OCI-LY7 (cell line): ENCODE measurements at regions not wholly inside any gene's neighbourhood (a gene's known extent, or its start where the extent isn't known, plus 50 kb on each side); places are given as distances from the start of the nearest gene placed in this dataset.

ENCODE experiments used
- BruUV-seq: library from RNA; stranded (reverse); fragments of 400-500 nt; replicated peaks from 2 replicates; lab custom pipeline; 2021; lab: Mats Ljungman, UMichigan
- CTCF ChIA-PET: fragments of 300-600 bp; sonication (Branson Sonifier 250); formaldehyde crosslinking; loops from one replicate; lab custom pipeline; 2022; ENCODE audit warnings: antibody characterized with exemption; ENCODE audit not compliant: unreplicated experiment; lab: Charles Lee
- POLR2A ChIA-PET: fragments of 300-600 bp; sonication (Branson Sonifier 250); formaldehyde crosslinking; loops from one replicate; lab custom pipeline; 2022; ENCODE audit warnings: antibody characterized with exemption; lab: Charles Lee
- DNase-seq: peaks from one replicate; pipeline ENCODE4 v3.0.0-alpha.2; 2015; ENCODE audit warnings: low spot score
- H2AFZ ChIP-seq: fragments of 200-600 bp; sonication (generic), shearing (Covaris generic); 2 replicates; pipeline ENCODE4 v1.6.1; 2014; ENCODE audit warnings: mild to moderate bottlenecking, antibody characterized with exemption, low read length, moderate library complexity
- H3K27ac ChIP-seq: fragments of 200-600 bp; sonication (generic); 2 replicates; pipeline ENCODE4 v1.5.1; 2014; ENCODE audit warnings: mixed run types, low read depth, mild to moderate bottlenecking, moderate library complexity, low read length, inconsistent platforms; ENCODE audit not compliant: poor library complexity, severe bottlenecking
- H3K36me3 ChIP-seq: fragments of 200-600 bp; sonication (generic); 2 replicates; pipeline ENCODE4 v1.6.1; 2014; ENCODE audit warnings: mild to moderate bottlenecking, antibody characterized with exemption, low read length, moderate library complexity, mixed read lengths; ENCODE audit not compliant: insufficient read depth
- H3K4me1 ChIP-seq: fragments of 200-600 bp; sonication (generic); 2 replicates; pipeline ENCODE4 v1.5.1; 2014; ENCODE audit warnings: mild to moderate bottlenecking, low read length; ENCODE audit not compliant: insufficient read depth, poor library complexity, severe bottlenecking
- H3K4me2 ChIP-seq: fragments of 200-600 bp; sonication (generic); 2 replicates; pipeline ENCODE4 v1.6.1; 2014; ENCODE audit warnings: mild to moderate bottlenecking, low read length
- H3K4me3 ChIP-seq: fragments of 200-600 bp; sonication (generic); 2 replicates; pipeline ENCODE4 v1.5.1; 2014; ENCODE audit warnings: mild to moderate bottlenecking, low read depth, low read length; ENCODE audit not compliant: poor library complexity, severe bottlenecking
- H3K79me2 ChIP-seq: fragments of 200-600 bp; sonication (generic); 2 replicates; pipeline ENCODE4 v1.6.1; 2016; ENCODE audit warnings: low read depth, mild to moderate bottlenecking, low read length, moderate library complexity, mixed read lengths; ENCODE audit not compliant: insufficient read depth
- H3K9me2 ChIP-seq: fragments of 200-600 bp; sonication (generic); 2 replicates; pipeline ENCODE4 v1.6.1; 2016; ENCODE audit warnings: mild to moderate bottlenecking, low read length, mixed read lengths; ENCODE audit not compliant: insufficient read depth
- H3K9me3 ChIP-seq: fragments of 200-600 bp; sonication (generic); 2 replicates; pipeline ENCODE4 v1.6.1; 2014; ENCODE audit warnings: mild to moderate bottlenecking, mixed run types, low read length, mixed read lengths
- H4K20me1 ChIP-seq: fragments of 200-600 bp; sonication (generic); 2 replicates; pipeline ENCODE4 v1.6.1; 2014; ENCODE audit warnings: mild to moderate bottlenecking, antibody characterized with exemption, low read length, moderate library complexity, mixed read lengths; ENCODE audit not compliant: insufficient read depth
- CTCF ChIP-seq: fragments of 200-600 bp; sonication (generic); conservative IDR thresholded peaks from 2 replicates; pipeline ENCODE4 v1.5.1; 2014; ENCODE audit warnings: mild to moderate bottlenecking, antibody characterized with exemption, low read length, moderate library complexity, mixed read lengths
- EZH2phosphoT487 ChIP-seq: fragments of 200-600 bp; sonication (generic); IDR thresholded peaks from 2 replicates; pipeline ENCODE4 v1.6.1; 2018; ENCODE audit warnings: low read depth, borderline replicate concordance, mild to moderate bottlenecking, mixed run types, antibody characterized with exemption, low read length, moderate library complexity, mixed read lengths
- intact Hi-C: fragments of 100-400 bp; cut with micrococcal nuclease; formaldehyde crosslinking; loops from one replicate; pipeline ENCODE4 v1.10.0; 2022; ENCODE audit not compliant: unreplicated experiment

DNA sequence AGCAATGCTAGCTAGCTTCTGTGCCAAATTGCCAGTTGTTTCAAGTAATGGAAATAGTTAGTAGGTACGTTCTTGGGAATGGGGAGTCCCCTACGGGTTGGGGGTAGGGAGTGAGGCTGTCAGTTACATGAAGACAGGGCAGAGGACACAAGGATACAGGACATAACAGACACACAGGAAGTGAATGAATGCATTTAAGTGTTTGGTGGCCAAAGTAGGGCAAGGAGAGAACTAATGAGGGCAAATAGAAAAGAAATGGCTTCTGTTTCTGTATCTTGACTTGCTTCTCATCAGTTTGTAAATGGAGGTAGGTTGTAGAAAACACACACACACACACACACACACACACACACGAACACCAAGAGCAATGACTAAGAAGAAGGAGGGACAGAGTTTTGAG lies 142.2 kb downstream of the S1PR1 start:
- Histone ChIP-seq H3K4me1 (no peaks in the 10 kb centered on the region), H3K9me2 (no peaks in the 10 kb centered on the region), H3K4me2 (no peak overlapping the region), H3K36me3 (no peaks in the 10 kb centered on the region), H2AFZ (no peak overlapping the region), H3K79me2 (no peaks in the 10 kb centered on the region), H3K9me3 (no peaks in the 10 kb centered on the region), H3K4me3 (no peak overlapping the region), H3K27ac (no peak overlapping the region), H4K20me1 (no peaks in the 10 kb centered on the region)
- DNase-seq: no peak
- CTCF ChIA-PET: no interaction called here
- POLR2A ChIA-PET: interaction anchor here (0.5 kb wide), 1 partner anchor 15 kb away, joined by 3 read pairs; no protein-coding TSS in a partner anchor
- no TSS peak for BruUV-seq
- TF ChIP-seq CTCF (no peak), EZH2phosphoT487 (no peak)
- intact Hi-C loops: no loop called here

- Histone ChIP-seq H3K9me2 (no peaks in the 10 kb centered on the region), H3K79me2 (no peaks in the 10 kb centered on the region), H3K36me3 (no peaks in the 10 kb centered on the region), H3K27ac (no peak overlapping the region), H3K4me1 (no peaks in the 10 kb centered on the region), H4K20me1 (no peaks in the 10 kb centered on the region), H3K4me3 (no peak overlapping the region), H3K9me3 (no peaks in the 10 kb centered on the region), H3K4me2 (no peak overlapping the region), H2AFZ (no peak overlapping the region)
- ChIA-PET CTCF (no interaction called here), POLR2A (interaction anchor here (0.6 to 1.4 kb wide), 2 partner anchors 15 to 26 kb away, joined by 3 to 7 read pairs; no protein-coding TSS in a partner anchor)
- intact Hi-C loops: no loop called here
- TF ChIP-seq EZH2phosphoT487 (no peak), CTCF (no peak)
- peak; percentile 4 for DNase-seq
- no TSS peak for BruUV-seq
Observed at GRCh38 chr1:101379950-101380349, 143.1 kb downstream of the S1PR1 start.

- Histone ChIP-seq H3K9me2 (no peaks in the 10 kb centered on the region), H4K20me1 (no peaks in the 10 kb centered on the region), H3K4me2 (no peak overlapping the region), H2AFZ (no peak overlapping the region), H3K4me3 (no peak overlapping the region), H3K9me3 (0 out of 2 replicates have a peak, but pooled peaks cover 8% of the 10 kb centered on the region), H3K4me1 (no peaks in the 10 kb centered on the region), H3K36me3 (no peaks in the 10 kb centered on the region), H3K27ac (no peak overlapping the region), H3K79me2 (no peaks in the 10 kb centered on the region)
- no peak for DNase-seq
- TF ChIP-seq EZH2phosphoT487: no peak
- no peak for TF ChIP-seq CTCF
- BruUV-seq: no TSS peak
- intact Hi-C loops: no loop called here
- CTCF ChIA-PET: no interaction called here
- POLR2A ChIA-PET: interaction anchor here (0.6 to 0.7 kb wide), 3 partner anchors 13 to 1606 kb away, joined by 3 read pairs; no protein-coding TSS in a partner anchor
Observed at GRCh38 chr1:101382135-101382534, 145.3 kb downstream of the S1PR1 start.
